IMR-90 (cell line): ENCODE measurements at regions not wholly inside any gene's neighbourhood (a gene's known extent, or its start where the extent isn't known, plus 50 kb on each side); places are given as distances from the start of the nearest gene placed in this dataset.

ENCODE experiments used
- ATAC-seq: fragments of 200-7000 bp; cut with Tn5 transposase; 2 replicates; pipeline ENCODE4 v1.9.1; 2020; ENCODE audit warnings: low read depth, mild to moderate bottlenecking, moderate library complexity
- BruUV-seq: library from RNA; stranded (reverse); fragments of 400-500 nt; replicated peaks from 2 replicates; lab custom pipeline; 2021; lab: Mats Ljungman, UMichigan
- CTCF ChIA-PET: fragments of 300-600 bp; formaldehyde crosslinking; extraction: SDS; loops from one replicate; lab custom pipeline; 2021; ENCODE audit warnings: antibody characterized with exemption; lab: Yijun Ruan, JAX
- POLR2A ChIA-PET: fragments of 300-600 bp; sonication (Branson Sonifier 250); formaldehyde crosslinking; loops from one replicate; lab custom pipeline; 2022; ENCODE audit warnings: antibody characterized with exemption; ENCODE audit not compliant: unreplicated experiment; lab: Charles Lee
- DNase-seq: peaks from one replicate; pipeline ENCODE4 v3.0.0; 2013
- H2AFZ ChIP-seq: replicated peaks from 2 replicates; pipeline ENCODE3; 2013; ENCODE audit warnings: low read length, mild to moderate bottlenecking; ENCODE audit not compliant: poor library complexity
- H2AK5ac ChIP-seq: 2 replicates; pipeline ENCODE4 v1.6.1; 2013; ENCODE audit warnings: low read depth, low read length, inconsistent platforms
- H2AK9ac ChIP-seq: replicated peaks from 2 replicates; pipeline ENCODE3; 2013; ENCODE audit warnings: mild to moderate bottlenecking, low read depth, low read length, moderate library complexity; ENCODE audit not compliant: poor library complexity
- H2BK120ac ChIP-seq: 2 replicates; pipeline ENCODE4 v1.6.1; 2013; ENCODE audit warnings: low read depth, low read length, inconsistent platforms
- H2BK15ac ChIP-seq: 3 replicates; pipeline ENCODE4 v1.6.1; 2013; ENCODE audit warnings: low read depth, low read length, inconsistent platforms
- H2BK20ac ChIP-seq: 2 replicates; pipeline ENCODE4 v1.6.1; 2013; ENCODE audit warnings: low read depth, mild to moderate bottlenecking, inconsistent platforms, low read length, moderate library complexity
- H2BK5ac ChIP-seq: 2 replicates; pipeline ENCODE4 v1.6.1; 2013; ENCODE audit warnings: mild to moderate bottlenecking, low read depth, low read length, inconsistent platforms; ENCODE audit not compliant: poor library complexity, severe bottlenecking
- H3K14ac ChIP-seq: replicated peaks from 2 replicates; pipeline ENCODE4 v1.6.1; 2013; ENCODE audit warnings: low read depth, low read length, inconsistent platforms
- H3K18ac ChIP-seq: 2 replicates; pipeline ENCODE4 v1.6.1; 2013; ENCODE audit warnings: low read depth, low read length, control low read depth
- H3K23ac ChIP-seq: 2 replicates; pipeline ENCODE4 v1.6.1; 2013; ENCODE audit warnings: low read depth, low read length, inconsistent platforms
- H3K27ac ChIP-seq: 2 replicates; pipeline ENCODE4 v1.5.1; 2013; ENCODE audit warnings: mild to moderate bottlenecking, control low read depth, low read length; ENCODE audit not compliant: insufficient read depth
- H3K27me3 ChIP-seq: 2 replicates; pipeline ENCODE4 v1.6.1; 2013; ENCODE audit warnings: low read length; ENCODE audit not compliant: control insufficient read depth, insufficient read depth
- H3K36me3 ChIP-seq: 2 replicates; pipeline ENCODE4 v1.6.1; 2013; ENCODE audit warnings: low read length, mixed read lengths; ENCODE audit not compliant: control insufficient read depth, insufficient read depth
- H3K4ac ChIP-seq: 2 replicates; pipeline ENCODE4 v1.6.1; 2013; ENCODE audit warnings: low read depth, low read length, inconsistent platforms
- H3K4me1 ChIP-seq: 2 replicates; pipeline ENCODE4 v1.6.1; 2013; ENCODE audit warnings: low read length, mixed read lengths; ENCODE audit not compliant: control insufficient read depth, insufficient read depth
- H3K4me2 ChIP-seq: 2 replicates; pipeline ENCODE4 v1.6.1; 2013; ENCODE audit warnings: low read depth, mild to moderate bottlenecking, control low read depth, low read length, moderate library complexity
- H3K4me3 ChIP-seq: 2 replicates; pipeline ENCODE4 v1.5.1; 2013; ENCODE audit warnings: low read depth, mild to moderate bottlenecking, control low read depth, low read length, moderate library complexity; ENCODE audit not compliant: insufficient read depth
- H3K56ac ChIP-seq: 2 replicates; pipeline ENCODE4 v1.6.1; 2013; ENCODE audit warnings: low read length, inconsistent platforms; ENCODE audit not compliant: insufficient read depth; ENCODE audit errors: extremely low read depth
- H3K79me1 ChIP-seq, 2 experiments: 2 replicates each; pipeline ENCODE4 v1.6.1; 2013; ENCODE audit warnings: low read length in 2 of 2, inconsistent platforms in 1 of 2, low read depth in 1 of 2
- H3K9ac ChIP-seq: 2 replicates; pipeline ENCODE4 v1.6.1; 2013; ENCODE audit warnings: low read depth, low read length, control low read depth
- H3K9me1 ChIP-seq: 2 replicates; pipeline ENCODE4 v1.6.1; 2013; ENCODE audit warnings: low read length, inconsistent platforms; ENCODE audit not compliant: insufficient read depth
- H3K9me3 ChIP-seq: 2 replicates; pipeline ENCODE4 v1.6.1; 2013; ENCODE audit warnings: low read length; ENCODE audit not compliant: control insufficient read depth, insufficient read depth
- H4K20me1 ChIP-seq: 2 replicates; pipeline ENCODE4 v1.6.1; 2013; ENCODE audit warnings: low read length, inconsistent platforms; ENCODE audit not compliant: insufficient read depth
- H4K5ac ChIP-seq: 2 replicates; pipeline ENCODE4 v1.6.1; 2013; ENCODE audit warnings: mild to moderate bottlenecking, low read depth, low read length, control low read depth
- H4K8ac ChIP-seq, 2 experiments: 2 replicates each; pipeline ENCODE4 v1.6.1; 2013; ENCODE audit warnings: low read depth in 2 of 2, low read length in 2 of 2, control low read depth in 1 of 2, inconsistent platforms in 1 of 2
- H4K91ac ChIP-seq: 2 replicates; pipeline ENCODE4 v1.6.1; 2013; ENCODE audit warnings: low read depth, low read length, inconsistent platforms; ENCODE audit not compliant: insufficient read depth
- BHLHE40 ChIP-seq: fragments of 150-350 bp; IDR thresholded peaks from 2 replicates; pipeline ENCODE4 v1.6.1; 2016; ENCODE audit warnings: mild to moderate bottlenecking, low read depth, low read length
- CEBPB ChIP-seq: IDR thresholded peaks from 2 replicates; pipeline ENCODE4 v1.6.1; 2012; ENCODE audit warnings: low read depth, low read length, improper control_type of control experiment
- MAZ ChIP-seq: IDR thresholded peaks from 2 replicates; pipeline ENCODE4 v1.6.1; 2012; ENCODE audit warnings: low read depth, mild to moderate bottlenecking, low read length, improper control_type of control experiment, moderate library complexity, borderline replicate concordance
- MXI1 ChIP-seq: IDR thresholded peaks from 2 replicates; pipeline ENCODE4 v1.6.1; 2012; ENCODE audit warnings: low read depth, mild to moderate bottlenecking, low read length, moderate library complexity, borderline replicate concordance
- NFE2L2 ChIP-seq: fragments of 150-350 bp; IDR thresholded peaks from 2 replicates; pipeline ENCODE4 v1.6.1; 2016; ENCODE audit warnings: low read depth, mild to moderate bottlenecking, low read length
- POLR2A ChIP-seq: IDR thresholded peaks from 2 replicates; pipeline ENCODE4 v1.6.1; 2012; ENCODE audit warnings: mild to moderate bottlenecking, low read depth, low read length
- RAD21 ChIP-seq: IDR thresholded peaks from 2 replicates; pipeline ENCODE4 v1.6.1; 2012; ENCODE audit warnings: low read length, improper control_type of control experiment
- RCOR1 ChIP-seq: IDR thresholded peaks from 2 replicates; pipeline ENCODE4 v1.6.1; 2012; ENCODE audit warnings: mild to moderate bottlenecking, low read length, improper control_type of control experiment; ENCODE audit not compliant: insufficient replicate concordance
- WGBS, 2 experiments: methylation state at CpG; one replicate each; pipeline versions ENCODE4 v1.1.5 to v1.1.7; 2013; ENCODE audit warnings: missing lambda C conversion rate in 2 of 2; ENCODE audit not compliant: insufficient read length in 1 of 2; ENCODE audit errors: extremely low coverage in 2 of 2; 5-methylcytosine and 5-hydroxymethylcytosine counted together
- dilution Hi-C: fragments of 300-500 bp; cut with HindIII; formaldehyde crosslinking; loops from one replicate; pipeline ENCODE4 v1.14.3; 2018; ENCODE audit warnings: low sequenced_read_pairs; ENCODE audit not compliant: unreplicated experiment
- in situ Hi-C: fragments of 300-500 bp; cut with MboI; formaldehyde crosslinking; loops from 3 replicates; pipeline ENCODE4 v1.14.3; 2019; ENCODE audit warnings: low sequenced_read_pairs, inconsistent platforms, mixed read lengths
- intact Hi-C: fragments of 100-400 bp; cut with micrococcal nuclease; formaldehyde crosslinking; loops from 2 replicates; pipeline ENCODE4 v1.10.0; 2022

DNA sequence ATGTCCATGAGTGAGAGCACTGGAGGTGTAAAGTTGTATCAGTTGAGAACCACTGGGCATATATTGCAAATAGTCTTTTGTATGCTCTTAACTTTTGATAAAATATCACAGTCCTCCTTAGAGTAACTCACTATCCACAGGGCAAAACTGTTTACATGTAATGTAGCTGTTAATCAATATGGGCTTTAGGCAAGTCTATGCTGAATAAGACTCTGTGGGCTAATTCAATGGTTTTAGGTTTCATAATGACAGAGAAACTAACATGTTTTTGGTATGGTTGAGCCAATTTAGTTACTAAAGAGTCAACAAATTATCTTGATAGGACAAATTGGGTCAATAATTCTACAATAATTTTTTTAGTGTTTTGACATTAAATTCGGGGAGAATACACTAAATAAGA is 1134.9 kb upstream of the FAM98A start:
- intact Hi-C loops (no loop called here), dilution Hi-C loops (no loop called here), in situ Hi-C loops (no loop called here)
- H3K4me2 ChIP-seq, result no peak overlapping the region
- no peak overlapping the region for H3K14ac ChIP-seq
- no peak overlapping the region for H2BK20ac ChIP-seq
- no peak overlapping the region for H2BK15ac ChIP-seq
- no peaks in the 10 kb centered on the region; the same call in 1 of the 2 replicates for H3K9me3 ChIP-seq
- no peak overlapping the region for H3K18ac ChIP-seq
- TF ChIP-seq RCOR1 (no peak), CEBPB (no peak), RAD21 (no peak), POLR2A (no peak), MAZ (no peak), BHLHE40 (no peak), NFE2L2 (no peak), MXI1 (no peak)
- H4K5ac ChIP-seq, result no peak overlapping the region
- no peak overlapping the region for H3K56ac ChIP-seq
- ChIA-PET CTCF (no interaction called here), POLR2A (no interaction called here)
- no peaks in the 10 kb centered on the region for H3K9me1 ChIP-seq
- H4K91ac ChIP-seq, result no peak overlapping the region
- no peaks in the 10 kb centered on the region for H4K20me1 ChIP-seq
- no peak overlapping the region for H2BK5ac ChIP-seq
- no peaks in the 10 kb centered on the region for H3K79me1 ChIP-seq
- no peak overlapping the region for H4K8ac ChIP-seq
- H3K4me1 ChIP-seq, result no peaks in the 10 kb centered on the region
- BruUV-seq, result no TSS peak
- no peak overlapping the region for H3K4me3 ChIP-seq
- no peak overlapping the region for H3K4ac ChIP-seq
- no peak overlapping the region for H3K23ac ChIP-seq
- no peak overlapping the region for H3K27ac ChIP-seq
- H2AK9ac ChIP-seq, result no peak overlapping the region
- no peaks in the 10 kb centered on the region for H3K27me3 ChIP-seq
- H2AFZ ChIP-seq, result no peak overlapping the region
- no peak overlapping the region for H3K9ac ChIP-seq
- WGBS, 2 experiments, result no CpG with 5 or more reads among the region's 1 CpG
- no peak for ATAC-seq
- H2AK5ac ChIP-seq, result no peak overlapping the region
- no peaks in the 10 kb centered on the region for H3K36me3 ChIP-seq
- no peak for DNase-seq
- no peak overlapping the region for H2BK120ac ChIP-seq
